ENCODE measurements at regions not wholly inside any gene's neighbourhood (a gene's known extent, or its start where the extent isn't known, plus 50 kb on each side); places are given as distances from the start of the nearest gene placed in this dataset.

DNA sequence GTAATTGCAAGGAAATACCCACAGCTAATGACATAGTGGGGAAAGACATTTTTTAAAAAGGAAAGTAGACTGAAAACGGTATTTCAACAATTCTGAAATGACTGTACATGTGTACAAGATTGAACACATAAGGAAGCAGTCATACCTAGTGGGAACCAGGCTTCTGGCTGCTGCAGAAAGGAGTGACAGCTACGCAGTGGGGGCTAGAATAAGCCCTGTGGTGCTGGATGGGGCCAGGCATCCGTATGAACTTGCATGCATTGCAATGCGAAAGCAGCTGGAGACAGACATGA lies 54.9 kb upstream of the GPR31 start (continued):
- TF ChIP-seq ZNF274 (IDR thresholded peaks at IDR 0.05; ENCODE audit: borderline replicate concordance, extremely low read depth, low read length) = no peak
- no peak for TF ChIP-seq RAD21 (IDR thresholded peaks at IDR 0.05 in 1 of 2, conservative IDR thresholded peaks at IDR 0.05 in 1 of 2; ENCODE audit: low read depth in 2 of 2, low read length in 2 of 2)

Data from H1 (cell line).